SK-N-SH (cell line): ENCODE measurements at regions not wholly inside any gene's neighbourhood (a gene's known extent, or its start where the extent isn't known, plus 50 kb on each side); places are given as distances from the start of the nearest gene placed in this dataset.

ENCODE experiments used
- CHD2 ChIP-seq: fragments of 150-350 bp; IDR thresholded peaks from 2 replicates; pipeline ENCODE4 v1.6.1; 2018; ENCODE audit warnings: low read length; ENCODE audit not compliant: partially characterized antibody
- CTCF ChIP-seq: fragments of 200-600 bp; sonication (generic); IDR thresholded peaks from 2 replicates; pipeline ENCODE4 v1.6.1; 2017; ENCODE audit warnings: antibody characterized with exemption, mild to moderate bottlenecking, moderate library complexity
- ELF1 ChIP-seq: IDR thresholded peaks from 2 replicates; pipeline ENCODE4 v1.4.0; 2012
- EP300 ChIP-seq, 2 experiments: IDR thresholded peaks; 2 replicates each; pipeline versions ENCODE4 v1.4.0 to v1.6.1; 2012; ENCODE audit warnings: borderline replicate concordance in 1 of 2, low read depth in 1 of 2, low read length in 1 of 2
- FOSL2 ChIP-seq: IDR thresholded peaks from 2 replicates; pipeline ENCODE4 v1.4.0; 2012; ENCODE audit warnings: low read depth, mild to moderate bottlenecking, moderate library complexity, borderline replicate concordance
- FOXJ3 ChIP-seq: sonication (generic); formaldehyde crosslinking; IDR thresholded peaks from 2 replicates; pipeline ENCODE4 v1.5.1; 2020; ENCODE audit warnings: mild to moderate bottlenecking, missing genetic modification reagents
- POLR2AphosphoS5 ChIP-seq: IDR thresholded peaks from 2 replicates; pipeline ENCODE4 v1.6.1; 2012; ENCODE audit warnings: low read depth, low read length
- RAD21 ChIP-seq: IDR thresholded peaks from 2 replicates; pipeline ENCODE4 v1.6.1; 2012; ENCODE audit warnings: mild to moderate bottlenecking, low read length
- REST ChIP-seq: IDR thresholded peaks from 2 replicates; pipeline ENCODE4 v1.6.1; 2012; ENCODE audit warnings: mild to moderate bottlenecking, low read depth, low read length, moderate library complexity
- SMC3 ChIP-seq: IDR thresholded peaks from 2 replicates; pipeline ENCODE4 v1.6.1; 2012; ENCODE audit warnings: low read depth, low read length, improper control_type of control experiment
- TAF1 ChIP-seq: IDR thresholded peaks from 2 replicates; pipeline ENCODE4 v1.6.1; 2012; ENCODE audit warnings: low read depth, mild to moderate bottlenecking, low read length, moderate library complexity, borderline replicate concordance
- USF1 ChIP-seq: IDR thresholded peaks from 2 replicates; pipeline ENCODE4 v1.4.0; 2012; ENCODE audit warnings: low read depth, borderline replicate concordance
- YY1 ChIP-seq: IDR thresholded peaks from 2 replicates; pipeline ENCODE4 v1.4.0; 2012; ENCODE audit warnings: low read depth, mild to moderate bottlenecking
- TF ChIP-seq, protein P1 (sequence below): IDR thresholded peaks from 2 replicates; pipeline ENCODE4 v1.4.0; 2012; ENCODE audit warnings: low read depth

GRCh38 chr15:61657461-61657860, 402.8 kb downstream of the VPS13C start:
- TF ChIP-seq CTCF = no peak
- no peak for TF ChIP-seq USF1
- no peak for TF ChIP-seq CHD2
- TF ChIP-seq, protein P1, sequence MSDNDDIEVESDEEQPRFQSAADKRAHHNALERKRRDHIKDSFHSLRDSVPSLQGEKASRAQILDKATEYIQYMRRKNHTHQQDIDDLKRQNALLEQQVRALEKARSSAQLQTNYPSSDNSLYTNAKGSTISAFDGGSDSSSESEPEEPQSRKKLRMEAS = no peak
- no peak for TF ChIP-seq FOXJ3 (CRISPR knock-in tag)
- no peak for TF ChIP-seq POLR2AphosphoS5
- TF ChIP-seq SMC3 = no peak
- no peak for TF ChIP-seq EP300 (IDR thresholded peaks at IDR 0.05; ENCODE audit: borderline replicate concordance in 1 of 2, low read depth in 1 of 2, low read length in 1 of 2)
- no peak for TF ChIP-seq YY1
- no peak for TF ChIP-seq FOSL2
- TF ChIP-seq ELF1 = no peak
- no peak for TF ChIP-seq REST
- no peak for TF ChIP-seq TAF1
- TF ChIP-seq RAD21 = no peak
